Type B pancreatic cell (in vitro differentiated cells): ENCODE measurements at regions not wholly inside any gene's neighbourhood (a gene's known extent, or its start where the extent isn't known, plus 50 kb on each side); places are given as distances from the start of the nearest gene placed in this dataset.

Experiments
- DNase-seq: peaks from one replicate; pipeline ENCODE4 v3.0.0; 2021; ENCODE audit warnings: mixed read lengths; ENCODE audit not compliant: unreplicated experiment; ENCODE audit errors: extremely low spot score
- H3K27ac Mint-ChIP-seq: 2 replicates; pipeline ENCODE4 v1.8.0; 2021; ENCODE audit warnings: mild to moderate bottlenecking, mixed read lengths
- H3K27me3 Mint-ChIP-seq: 2 replicates; pipeline ENCODE4 v1.8.0; 2021; ENCODE audit warnings: mixed read lengths
- H3K36me3 Mint-ChIP-seq: 2 replicates; pipeline ENCODE4 v1.8.0; 2021; ENCODE audit warnings: mixed read lengths
- H3K4me1 Mint-ChIP-seq: one replicate; pipeline ENCODE4 v1.8.0; 2021; ENCODE audit warnings: mixed read lengths; ENCODE audit not compliant: unreplicated experiment
- H3K4me3 Mint-ChIP-seq: 2 replicates; pipeline ENCODE4 v1.8.0; 2021; ENCODE audit warnings: mild to moderate bottlenecking, mixed read lengths
- H3K9me3 Mint-ChIP-seq: 2 replicates; pipeline ENCODE4 v1.8.0; 2021; ENCODE audit warnings: mixed read lengths
- CTCF ChIP-seq: fragments of 200-600 bp; sonication (generic); conservative IDR thresholded peaks from 2 replicates; pipeline ENCODE4 v1.5.0; 2021; ENCODE audit warnings: antibody characterized with exemption, mild to moderate bottlenecking

GRCh38 chr4:130648570-130648969, 1552.6 kb downstream of the C4orf33 start:
- no peak for TF ChIP-seq CTCF
- H3K4me3 Mint-ChIP-seq = no peak overlapping the region
- H3K9me3 Mint-ChIP-seq = no peaks in the 10 kb centered on the region
- H3K27me3 Mint-ChIP-seq = no peaks in the 10 kb centered on the region
- DNase-seq = no peak
- no peak overlapping the region for H3K27ac Mint-ChIP-seq
- H3K36me3 Mint-ChIP-seq = no peaks in the 10 kb centered on the region
- H3K4me1 Mint-ChIP-seq = no peaks in the 10 kb centered on the region

- DNase-seq = no peak
- Mint-ChIP-seq H3K36me3 (no peaks in the 10 kb centered on the region), H3K27me3 (no peaks in the 10 kb centered on the region), H3K27ac (no peak overlapping the region), H3K4me3 (no peak overlapping the region), H3K4me1 (no peaks in the 10 kb centered on the region), H3K9me3 (peaks cover 5% of the 10 kb centered on the region)
- no peak for TF ChIP-seq CTCF
Observed at GRCh38 chr4:130653842-130654241, 1557.9 kb downstream of the C4orf33 start.

- H3K9me3 Mint-ChIP-seq = peaks cover 4% of the 10 kb centered on the region
- no peak overlapping the region for H3K27ac Mint-ChIP-seq
- H3K4me3 Mint-ChIP-seq = no peak overlapping the region
- DNase-seq = no peak
- H3K27me3 Mint-ChIP-seq = no peaks in the 10 kb centered on the region
- H3K36me3 Mint-ChIP-seq = no peaks in the 10 kb centered on the region
- no peaks in the 10 kb centered on the region for H3K4me1 Mint-ChIP-seq
- TF ChIP-seq CTCF = no peak
Observed at GRCh38 chr4:130659320-130659719, 1563.4 kb downstream of the C4orf33 start.

- no peaks in the 10 kb centered on the region for H3K9me3 Mint-ChIP-seq
Observed at GRCh38 chr4:130668859-130669258, 1572.9 kb downstream of the C4orf33 start.

GRCh38 chr4:130675266-130675665, 1579.3 kb downstream of the C4orf33 start:
- Mint-ChIP-seq H3K4me3 (no peak overlapping the region), H3K9me3 (no peaks in the 10 kb centered on the region), H3K4me1 (no peaks in the 10 kb centered on the region), H3K36me3 (no peaks in the 10 kb centered on the region), H3K27me3 (no peaks in the 10 kb centered on the region), H3K27ac (no peak overlapping the region)
- no peak for DNase-seq
- no peak for TF ChIP-seq CTCF

More at GRCh38 chr4:130668859-130669258, 1572.9 kb downstream of the C4orf33 start:
- Mint-ChIP-seq H3K4me3 (no peak overlapping the region), H3K36me3 (no peaks in the 10 kb centered on the region), H3K27me3 (no peaks in the 10 kb centered on the region), H3K27ac (no peak overlapping the region), H3K4me1 (no peaks in the 10 kb centered on the region)
- no peak for TF ChIP-seq CTCF
- no peak for DNase-seq

- no peak for TF ChIP-seq CTCF
- Mint-ChIP-seq H3K4me1 (no peaks in the 10 kb centered on the region), H3K9me3 (no peaks in the 10 kb centered on the region), H3K4me3 (no peak overlapping the region), H3K36me3 (no peaks in the 10 kb centered on the region), H3K27ac (no peak overlapping the region), H3K27me3 (no peaks in the 10 kb centered on the region)
- DNase-seq = no peak
Observed at GRCh38 chr4:130689181-130689580, 1593.2 kb downstream of the C4orf33 start.
